SK-N-SH (cell line): ENCODE measurements at regions not wholly inside any gene's neighbourhood (a gene's known extent, or its start where the extent isn't known, plus 50 kb on each side); places are given as distances from the start of the nearest gene placed in this dataset.

Experiments used
- CTCF ChIA-PET: fragments of 300-600, 350-600 bp; formaldehyde crosslinking; extraction: SDS; loops from one replicate; lab custom pipeline; 2021; lab: Yijun Ruan, JAX
- POLR2A ChIA-PET: fragments of 350-600 bp; sonication (Branson Sonifier 250); formaldehyde crosslinking; extraction: SDS; loops from one replicate; lab custom pipeline; 2020; ENCODE audit warnings: antibody characterized with exemption, inconsistent platforms; lab: Yijun Ruan, JAX
- DNase-seq: peaks from one replicate; pipeline ENCODE4 v3.0.0; 2012
- H2AFZ ChIP-seq: fragments of 200-600 bp; sonication (generic); 2 replicates; pipeline ENCODE4 v1.8.1; 2016; ENCODE audit warnings: antibody characterized with exemption, mild to moderate bottlenecking, low read depth
- H3F3A ChIP-seq: fragments of 200-600 bp; sonication (generic); replicated peaks from 2 replicates; pipeline ENCODE3; 2016; ENCODE audit warnings: antibody characterized with exemption, mild to moderate bottlenecking; ENCODE audit not compliant: insufficient read depth
- H3K27ac ChIP-seq, 2 experiments: fragments of 200-500 bp in 1 of 2; fragments of 200-600 bp in 1 of 2; sonication (Bioruptor generic) in 1 of 2; sonication (generic), shearing (Covaris generic) in 1 of 2; 2 replicates each; pipeline versions ENCODE4 v1.5.1 to v1.6.1; 2014 to 2016; ENCODE audit warnings: low read depth in 2 of 2, inconsistent platforms in 1 of 2, low read length in 1 of 2, mild to moderate bottlenecking in 1 of 2, mixed read lengths in 1 of 2
- H3K27me3 ChIP-seq: fragments of 200-600 bp; sonication (generic), shearing (Covaris generic); 2 replicates; pipeline ENCODE4 v1.6.1; 2016; ENCODE audit warnings: mixed run types; ENCODE audit not compliant: insufficient read depth
- H3K36me3 ChIP-seq, 2 experiments: fragments of 200-500 bp in 1 of 2; fragments of 200-600 bp in 1 of 2; sonication (Bioruptor generic) in 1 of 2; sonication (generic) in 1 of 2; replicated peaks in 1 of 2; 2 replicates each; pipeline versions ENCODE3 to v1.5.1; 2014 to 2016; ENCODE audit warnings: low read length in 1 of 2, mild to moderate bottlenecking in 1 of 2; ENCODE audit not compliant: insufficient read depth in 2 of 2, control insufficient read depth in 1 of 2
- H3K4me1 ChIP-seq, 2 experiments: fragments of 200-500 bp in 1 of 2; fragments of 200-600 bp in 1 of 2; sonication (Bioruptor generic) in 1 of 2; sonication (generic), shearing (Covaris generic) in 1 of 2; 2 replicates each; pipeline versions ENCODE4 v1.5.1 to v1.6.1; 2014 to 2016; ENCODE audit warnings: low read depth in 1 of 2, low read length in 1 of 2, mixed run types in 1 of 2; ENCODE audit not compliant: insufficient read depth in 2 of 2, control insufficient read depth in 1 of 2
- H3K4me2 ChIP-seq: fragments of 200-600 bp; sonication (generic), shearing (Covaris generic); 2 replicates; pipeline ENCODE4 v1.6.1; 2017; ENCODE audit warnings: mixed run types
- H3K4me3 ChIP-seq, 2 experiments: fragments of 200-500 bp in 1 of 2; fragments of 200-600 bp in 1 of 2; sonication (Bioruptor generic) in 1 of 2; sonication (generic), shearing (Covaris generic) in 1 of 2; 2 replicates each; pipeline versions ENCODE4 v1.5.1 to v1.8.1; 2014 to 2016; ENCODE audit warnings: low read depth in 2 of 2, inconsistent platforms in 1 of 2, low read length in 1 of 2, mild to moderate bottlenecking in 1 of 2, mixed read lengths in 1 of 2, moderate library complexity in 1 of 2
- H3K79me2 ChIP-seq: fragments of 200-600 bp; sonication (generic); 2 replicates; pipeline ENCODE4 v1.8.1; 2017; ENCODE audit warnings: mild to moderate bottlenecking; ENCODE audit not compliant: insufficient read depth
- H3K9ac ChIP-seq: fragments of 200-600 bp; sonication (generic); 2 replicates; pipeline ENCODE4 v1.6.1; 2017; ENCODE audit warnings: mixed run types
- H3K9me2 ChIP-seq: fragments of 200-600 bp; sonication (generic); 2 replicates; pipeline ENCODE4 v1.6.1; 2017; ENCODE audit warnings: mixed run types
- H3K9me3 ChIP-seq: fragments of 200-600 bp; sonication (generic); 2 replicates; pipeline ENCODE4 v1.6.1; 2017; ENCODE audit warnings: mixed run types, mild to moderate bottlenecking, moderate library complexity
- H4K20me1 ChIP-seq: fragments of 200-600 bp; sonication (generic); 2 replicates; pipeline ENCODE4 v1.6.1; 2017; ENCODE audit warnings: mild to moderate bottlenecking, mixed run types; ENCODE audit not compliant: insufficient read depth
- CHD2 ChIP-seq: fragments of 150-350 bp; IDR thresholded peaks from 2 replicates; pipeline ENCODE4 v1.6.1; 2018; ENCODE audit warnings: low read length; ENCODE audit not compliant: partially characterized antibody
- ELF1 ChIP-seq: IDR thresholded peaks from 2 replicates; pipeline ENCODE4 v1.4.0; 2012
- EP300 ChIP-seq, 2 experiments: IDR thresholded peaks; 2 replicates each; pipeline versions ENCODE4 v1.4.0 to v1.6.1; 2012; ENCODE audit warnings: borderline replicate concordance in 1 of 2, low read depth in 1 of 2, low read length in 1 of 2
- FOXM1 ChIP-seq: IDR thresholded peaks from 2 replicates; pipeline ENCODE4 v1.4.0; 2012; ENCODE audit warnings: low read depth, mild to moderate bottlenecking
- GABPA ChIP-seq: IDR thresholded peaks from 2 replicates; pipeline ENCODE4 v1.4.0; 2012; ENCODE audit warnings: low read depth, mild to moderate bottlenecking
- GATA2 ChIP-seq: sonication (generic); formaldehyde crosslinking; IDR thresholded peaks from 2 replicates; pipeline ENCODE4 v1.5.0; 2020; ENCODE audit warnings: mild to moderate bottlenecking, missing genetic modification reagents
- MAX ChIP-seq: IDR thresholded peaks from 2 replicates; pipeline ENCODE4 v1.4.0; 2012; ENCODE audit warnings: low read depth
- MEF2A ChIP-seq: IDR thresholded peaks from 2 replicates; pipeline ENCODE4 v1.4.0; 2012; ENCODE audit warnings: low read depth, borderline replicate concordance
- MXI1 ChIP-seq: IDR thresholded peaks from 2 replicates; pipeline ENCODE4 v1.6.1; 2012; ENCODE audit warnings: mild to moderate bottlenecking, low read depth, low read length, improper control_type of control experiment
- NFIC ChIP-seq: IDR thresholded peaks from 2 replicates; pipeline ENCODE4 v1.4.0; 2012; ENCODE audit warnings: borderline replicate concordance
- NRF1 ChIP-seq: IDR thresholded peaks from 2 replicates; pipeline ENCODE4 v1.6.1; 2012; ENCODE audit warnings: low read depth, mild to moderate bottlenecking, low read length
- RAD21 ChIP-seq: IDR thresholded peaks from 2 replicates; pipeline ENCODE4 v1.6.1; 2012; ENCODE audit warnings: mild to moderate bottlenecking, low read length
- TCF12 ChIP-seq: IDR thresholded peaks from 2 replicates; pipeline ENCODE4 v1.4.0; 2012
- TEAD4 ChIP-seq: IDR thresholded peaks from 2 replicates; pipeline ENCODE4 v1.4.0; 2012; ENCODE audit warnings: mild to moderate bottlenecking, borderline replicate concordance; ENCODE audit not compliant: insufficient read depth
- WGBS: methylation state at CpG from one replicate; pipeline ENCODE4 v1.1.6; 2017; ENCODE audit warnings: low lambda C conversion rate; 5-methylcytosine and 5-hydroxymethylcytosine counted together
- TF ChIP-seq, protein P1 (sequence below): fragments of 150-350 bp; IDR thresholded peaks from 2 replicates; pipeline ENCODE4 v1.6.1; 2016; ENCODE audit warnings: mild to moderate bottlenecking, low read depth, low read length
- TF ChIP-seq, protein P2 (sequence below): IDR thresholded peaks from 2 replicates; pipeline ENCODE4 v1.6.1; 2012; ENCODE audit warnings: mild to moderate bottlenecking, low read depth, low read length, moderate library complexity

GRCh38 chr16:76857402-76857801 lies 333.6 kb upstream of the MON1B start:
- POLR2A ChIA-PET, result no interaction called here
- no peaks in the 10 kb centered on the region for H3K36me3 ChIP-seq
- WGBS, result 0% methylated on average over 1 of the region's 1 CpG

DNA sequence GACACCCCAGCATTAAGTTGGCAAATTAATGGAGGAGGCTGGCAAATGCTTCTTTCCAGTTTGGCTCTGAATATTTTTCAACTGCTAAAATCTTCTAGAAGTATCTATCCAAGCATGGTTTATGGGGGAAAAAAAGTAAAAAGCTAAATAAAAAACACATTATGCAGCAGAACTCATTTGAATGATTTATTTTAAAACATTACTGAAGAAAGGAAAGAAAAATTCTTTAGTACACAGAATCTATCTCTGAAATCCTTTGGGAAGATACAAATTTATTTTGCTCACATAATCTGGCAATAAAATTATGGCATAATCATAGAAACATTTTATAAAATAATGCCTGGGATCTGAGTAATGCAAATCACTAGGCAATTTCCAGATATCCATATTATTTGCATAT lies 328.1 kb upstream of the MON1B start:
- Histone ChIP-seq H3K9me2 (no peaks in the 10 kb centered on the region), H3K9ac (no peak overlapping the region), H3K9me3 (no peaks in the 10 kb centered on the region)
- ChIA-PET CTCF (no interaction called here), POLR2A (no interaction called here)
- no peak for DNase-seq
- TF ChIP-seq GABPA, result no peak
- no peak for TF ChIP-seq NRF1
- no peak for TF ChIP-seq RAD21
- TF ChIP-seq, protein P1, sequence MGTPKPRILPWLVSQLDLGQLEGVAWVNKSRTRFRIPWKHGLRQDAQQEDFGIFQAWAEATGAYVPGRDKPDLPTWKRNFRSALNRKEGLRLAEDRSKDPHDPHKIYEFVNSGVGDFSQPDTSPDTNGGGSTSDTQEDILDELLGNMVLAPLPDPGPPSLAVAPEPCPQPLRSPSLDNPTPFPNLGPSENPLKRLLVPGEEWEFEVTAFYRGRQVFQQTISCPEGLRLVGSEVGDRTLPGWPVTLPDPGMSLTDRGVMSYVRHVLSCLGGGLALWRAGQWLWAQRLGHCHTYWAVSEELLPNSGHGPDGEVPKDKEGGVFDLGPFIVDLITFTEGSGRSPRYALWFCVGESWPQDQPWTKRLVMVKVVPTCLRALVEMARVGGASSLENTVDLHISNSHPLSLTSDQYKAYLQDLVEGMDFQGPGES, result no peak
- no peak for TF ChIP-seq MEF2A
- no peak for TF ChIP-seq ELF1
- no peak for TF ChIP-seq NFIC
- TF ChIP-seq GATA2, result no peak
- no peak for TF ChIP-seq MXI1
- TF ChIP-seq FOXM1, result no peak
- TF ChIP-seq EP300 (IDR thresholded peaks at IDR 0.05; ENCODE audit: borderline replicate concordance in 1 of 2, low read depth in 1 of 2, low read length in 1 of 2), result no peak
- TF ChIP-seq, all 33 proteins: peak for 0
- Histone ChIP-seq H3K36me3 (no peaks in the 10 kb centered on the region), H3F3A (no peaks in the 10 kb centered on the region), H4K20me1 (no peaks in the 10 kb centered on the region), H3K4me1 (no peaks in the 10 kb centered on the region), H2AFZ (no peak overlapping the region), H3K27ac (no peak overlapping the region), H3K4me3 (no peak overlapping the region), H3K27me3 (no peaks in the 10 kb centered on the region), H3K4me2 (no peak overlapping the region), H3K79me2 (no peaks in the 10 kb centered on the region)

More at GRCh38 chr16:76857402-76857801, 333.6 kb upstream of the MON1B start:
- Histone ChIP-seq H3K79me2 (no peaks in the 10 kb centered on the region), H3K27me3 (no peaks in the 10 kb centered on the region), H3K9me3 (no peaks in the 10 kb centered on the region), H3K27ac (no peak overlapping the region), H3K9me2 (no peaks in the 10 kb centered on the region), H3K4me1 (no peaks in the 10 kb centered on the region), H2AFZ (no peak overlapping the region), H3F3A (no peaks in the 10 kb centered on the region), H3K4me2 (no peak overlapping the region), H3K4me3 (no peak overlapping the region), H3K9ac (no peak overlapping the region), H4K20me1 (no peaks in the 10 kb centered on the region)
- no peak for TF ChIP-seq MAX
- CTCF ChIA-PET, result interaction anchor here (1.0 kb wide), 1 partner anchor 21 kb away, joined by 3 read pairs; no protein-coding TSS in a partner anchor
- DNase-seq, result no peak

- 11% methylated on average over 1 of the region's 1 CpG for WGBS
- no peak for TF ChIP-seq TCF12
- TF ChIP-seq GATA2, result no peak
- TF ChIP-seq, protein P2, sequence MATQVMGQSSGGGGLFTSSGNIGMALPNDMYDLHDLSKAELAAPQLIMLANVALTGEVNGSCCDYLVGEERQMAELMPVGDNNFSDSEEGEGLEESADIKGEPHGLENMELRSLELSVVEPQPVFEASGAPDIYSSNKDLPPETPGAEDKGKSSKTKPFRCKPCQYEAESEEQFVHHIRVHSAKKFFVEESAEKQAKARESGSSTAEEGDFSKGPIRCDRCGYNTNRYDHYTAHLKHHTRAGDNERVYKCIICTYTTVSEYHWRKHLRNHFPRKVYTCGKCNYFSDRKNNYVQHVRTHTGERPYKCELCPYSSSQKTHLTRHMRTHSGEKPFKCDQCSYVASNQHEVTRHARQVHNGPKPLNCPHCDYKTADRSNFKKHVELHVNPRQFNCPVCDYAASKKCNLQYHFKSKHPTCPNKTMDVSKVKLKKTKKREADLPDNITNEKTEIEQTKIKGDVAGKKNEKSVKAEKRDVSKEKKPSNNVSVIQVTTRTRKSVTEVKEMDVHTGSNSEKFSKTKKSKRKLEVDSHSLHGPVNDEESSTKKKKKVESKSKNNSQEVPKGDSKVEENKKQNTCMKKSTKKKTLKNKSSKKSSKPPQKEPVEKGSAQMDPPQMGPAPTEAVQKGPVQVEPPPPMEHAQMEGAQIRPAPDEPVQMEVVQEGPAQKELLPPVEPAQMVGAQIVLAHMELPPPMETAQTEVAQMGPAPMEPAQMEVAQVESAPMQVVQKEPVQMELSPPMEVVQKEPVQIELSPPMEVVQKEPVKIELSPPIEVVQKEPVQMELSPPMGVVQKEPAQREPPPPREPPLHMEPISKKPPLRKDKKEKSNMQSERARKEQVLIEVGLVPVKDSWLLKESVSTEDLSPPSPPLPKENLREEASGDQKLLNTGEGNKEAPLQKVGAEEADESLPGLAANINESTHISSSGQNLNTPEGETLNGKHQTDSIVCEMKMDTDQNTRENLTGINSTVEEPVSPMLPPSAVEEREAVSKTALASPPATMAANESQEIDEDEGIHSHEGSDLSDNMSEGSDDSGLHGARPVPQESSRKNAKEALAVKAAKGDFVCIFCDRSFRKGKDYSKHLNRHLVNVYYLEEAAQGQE, result no peak
- no peak for TF ChIP-seq CHD2
- no peak for TF ChIP-seq TEAD4
- TF ChIP-seq MAX, result no peak
- Histone ChIP-seq H3K4me2 (no peak overlapping the region), H3F3A (no peaks in the 10 kb centered on the region), H3K27ac (no peak overlapping the region), H3K36me3 (no peaks in the 10 kb centered on the region), H2AFZ (no peak overlapping the region), H3K9me2 (no peaks in the 10 kb centered on the region), H3K9me3 (no peaks in the 10 kb centered on the region), H3K4me3 (no peak overlapping the region), H3K4me1 (no peaks in the 10 kb centered on the region; a peak in 1 of 4 replicates), H3K9ac (no peak overlapping the region), H3K79me2 (no peaks in the 10 kb centered on the region), H3K27me3 (no peaks in the 10 kb centered on the region), H4K20me1 (no peaks in the 10 kb centered on the region)
- DNase-seq, result no peak
- ChIA-PET CTCF (interaction anchor here (1.5 kb wide), 1 partner anchor 11 kb away, joined by 4 read pairs; no protein-coding TSS in a partner anchor), POLR2A (no interaction called here)
These were observed 324.0 kb upstream of the MON1B start for GRCh38 chr16:76866994-76867393.
